Trophoblast cell (in vitro differentiated cells and primary cell): ENCODE measurements at regions not wholly inside any gene's neighbourhood (a gene's known extent, or its start where the extent isn't known, plus 50 kb on each side); places are given as distances from the start of the nearest gene placed in this dataset.

Source experiments
- DNase-seq, 2 donors: peaks; one replicate each; pipeline ENCODE4 v3.0.0-alpha.2; 2016
- H2AFZ ChIP-seq: 2 replicates; pipeline ENCODE4 v1.6.1; 2013; ENCODE audit warnings: low read length, moderate library complexity, mild to moderate bottlenecking; ENCODE audit not compliant: insufficient read depth, poor library complexity
- H2AK5ac ChIP-seq: 2 replicates; pipeline ENCODE4 v1.6.1; 2013; ENCODE audit warnings: mild to moderate bottlenecking, low read length
- H2BK120ac ChIP-seq: 2 replicates; pipeline ENCODE4 v1.6.1; 2013; ENCODE audit warnings: low read length, mild to moderate bottlenecking, moderate library complexity; ENCODE audit not compliant: insufficient read depth, poor library complexity
- H2BK12ac ChIP-seq: 2 replicates; pipeline ENCODE4 v1.6.1; 2013; ENCODE audit warnings: mild to moderate bottlenecking, low read length, moderate library complexity
- H2BK5ac ChIP-seq: 2 replicates; pipeline ENCODE4 v1.6.1; 2013; ENCODE audit warnings: low read length, low read depth, moderate library complexity, mild to moderate bottlenecking; ENCODE audit not compliant: poor library complexity
- H3K14ac ChIP-seq: 2 replicates; pipeline ENCODE4 v1.6.1; 2013; ENCODE audit warnings: mild to moderate bottlenecking, low read length
- H3K18ac ChIP-seq: 2 replicates; pipeline ENCODE4 v1.6.1; 2013; ENCODE audit warnings: mild to moderate bottlenecking, low read length
- H3K23ac ChIP-seq: 2 replicates; pipeline ENCODE4 v1.6.1; 2013; ENCODE audit warnings: low read length
- H3K27ac ChIP-seq: 2 replicates; pipeline ENCODE4 v1.5.1; 2013; ENCODE audit warnings: low read depth, mild to moderate bottlenecking, inconsistent platforms, low read length, moderate library complexity
- H3K27me3 ChIP-seq: 2 replicates; pipeline ENCODE4 v1.6.1; 2013; ENCODE audit warnings: inconsistent platforms, mild to moderate bottlenecking, low read length, moderate library complexity; ENCODE audit not compliant: insufficient read depth
- H3K36me3 ChIP-seq, 2 experiments: 1 replicate in 1 of 2; 2 replicates in 1 of 2; pipeline ENCODE4 v1.6.1; 2013; ENCODE audit warnings: low read length in 2 of 2, mild to moderate bottlenecking in 2 of 2, moderate library complexity in 1 of 2; ENCODE audit not compliant: insufficient read depth in 2 of 2, control insufficient read depth in 1 of 2
- H3K4ac ChIP-seq: 2 replicates; pipeline ENCODE4 v1.6.1; 2013; ENCODE audit warnings: low read depth, mild to moderate bottlenecking, low read length, moderate library complexity
- H3K4me1 ChIP-seq, 2 experiments: 1 replicate in 1 of 2; 2 replicates in 1 of 2; pipeline ENCODE4 v1.6.1; 2013; ENCODE audit warnings: low read length in 2 of 2, mild to moderate bottlenecking in 2 of 2, moderate library complexity in 1 of 2; ENCODE audit not compliant: insufficient read depth in 2 of 2, control insufficient read depth in 1 of 2
- H3K4me2 ChIP-seq: 2 replicates; pipeline ENCODE4 v1.6.1; 2013; ENCODE audit warnings: inconsistent platforms, mild to moderate bottlenecking, low read length, moderate library complexity
- H3K4me3 ChIP-seq: 2 replicates; pipeline ENCODE4 v1.5.1; 2013; ENCODE audit warnings: mild to moderate bottlenecking, low read depth, low read length, inconsistent platforms
- H3K79me1 ChIP-seq: one replicate; pipeline ENCODE4 v1.6.1; 2013; ENCODE audit warnings: low read length
- H3K79me2 ChIP-seq: 2 replicates; pipeline ENCODE4 v1.6.1; 2013; ENCODE audit warnings: low read length, mild to moderate bottlenecking; ENCODE audit not compliant: control insufficient read depth, insufficient read depth, poor library complexity
- H3K9ac ChIP-seq: 2 replicates; pipeline ENCODE4 v1.6.1; 2013; ENCODE audit warnings: mild to moderate bottlenecking, low read length
- H3K9me3 ChIP-seq: 2 replicates; pipeline ENCODE4 v1.6.1; 2013; ENCODE audit warnings: low read depth, mild to moderate bottlenecking, control low read depth, inconsistent platforms, low read length; ENCODE audit not compliant: insufficient read depth
- H4K12ac ChIP-seq: 2 replicates; pipeline ENCODE4 v1.6.1; 2013; ENCODE audit warnings: low read depth, mild to moderate bottlenecking, low read length, moderate library complexity
- H4K8ac ChIP-seq: 2 replicates; pipeline ENCODE4 v1.6.1; 2013; ENCODE audit warnings: low read depth, mild to moderate bottlenecking, low read length, moderate library complexity
- H4K91ac ChIP-seq: one replicate; pipeline ENCODE4 v1.6.1; 2013; ENCODE audit warnings: low read depth, mild to moderate bottlenecking, low read length, moderate library complexity
- WGBS: extraction: QIAGEN DNeasy Blood & Tissue Kit; methylation state at CpG from one replicate; pipeline ENCODE4 v1.1.7; 2013; ENCODE audit warnings: missing lambda C conversion rate; ENCODE audit not compliant: insufficient read length, insufficient coverage; ENCODE audit errors: extremely low coverage; 5-methylcytosine and 5-hydroxymethylcytosine counted together

- Histone ChIP-seq H2AK5ac (no peak overlapping the region), H4K8ac (no peak overlapping the region), H3K18ac (no peak overlapping the region), H3K4me1 (no peaks in the 10 kb centered on the region), H4K12ac (no peak overlapping the region), H3K23ac (no peak overlapping the region), H3K27me3 (no peaks in the 10 kb centered on the region), H3K4me3 (no peak overlapping the region), H2BK12ac (no peak overlapping the region), H4K91ac (no peak overlapping the region), H3K79me2 (no peaks in the 10 kb centered on the region), H3K27ac (no peak overlapping the region), H3K4me2 (no peak overlapping the region), H2BK5ac (no peak overlapping the region), H2BK120ac (no peak overlapping the region), H3K9me3 (no peaks in the 10 kb centered on the region), H3K4ac (no peak overlapping the region), H3K36me3 (no peaks in the 10 kb centered on the region), H3K79me1 (no peaks in the 10 kb centered on the region), H2AFZ (no peak overlapping the region), H3K14ac (no peak overlapping the region), H3K9ac (no peak overlapping the region)
- no CpG with 5 or more reads among the region's 2 CpGs for WGBS
- DNase-seq: no peak
Measured at GRCh38 chr4:174069848-174070330, 213.6 kb downstream of the FBXO8 start.

GRCh38 chr4:174066611-174067205, 216.8 kb downstream of the FBXO8 start:
- no peaks in the 10 kb centered on the region for H3K4me1 ChIP-seq
- no peak overlapping the region for H3K23ac ChIP-seq
- H2AFZ ChIP-seq: no peak overlapping the region
- no peak overlapping the region for H2BK120ac ChIP-seq
- H3K79me2 ChIP-seq: no peaks in the 10 kb centered on the region
- peaks cover 0 to 3% of the 10 kb centered on the region in 2 experiments for H3K36me3 ChIP-seq
- H3K27me3 ChIP-seq: no peaks in the 10 kb centered on the region
- H4K91ac ChIP-seq: no peak overlapping the region
- H3K4me2 ChIP-seq: no peak overlapping the region
- no peak overlapping the region for H4K12ac ChIP-seq
- no CpG with 5 or more reads among the region's 3 CpGs for WGBS
- no peak overlapping the region for H3K4ac ChIP-seq
- H2AK5ac ChIP-seq: no peak overlapping the region
- H2BK5ac ChIP-seq: no peak overlapping the region
- H3K27ac ChIP-seq: no peak overlapping the region
- no peak overlapping the region for H3K18ac ChIP-seq
- no peak overlapping the region for H3K14ac ChIP-seq
- H3K79me1 ChIP-seq: no peaks in the 10 kb centered on the region
- no peak overlapping the region for H4K8ac ChIP-seq
- H3K4me3 ChIP-seq: no peak overlapping the region
- no peak overlapping the region for H2BK12ac ChIP-seq
- DNase-seq: no peak
- H3K9ac ChIP-seq: no peak overlapping the region
- H3K9me3 ChIP-seq: no peaks in the 10 kb centered on the region

GRCh38 chr4:174062831-174063230, 220.6 kb downstream of the FBXO8 start:
- DNase-seq: no peak
- Histone ChIP-seq H4K12ac (no peak overlapping the region), H3K23ac (no peak overlapping the region), H3K27ac (no peak overlapping the region), H3K79me1 (no peaks in the 10 kb centered on the region), H3K14ac (no peak overlapping the region), H3K4me2 (no peak overlapping the region), H3K18ac (no peak overlapping the region), H3K36me3 (peaks cover 0 to 3% of the 10 kb centered on the region in 2 experiments), H2AK5ac (no peak overlapping the region), H3K79me2 (no peaks in the 10 kb centered on the region), H3K4me1 (no peaks in the 10 kb centered on the region), H3K9ac (no peak overlapping the region), H4K8ac (no peak overlapping the region), H4K91ac (no peak overlapping the region), H2BK5ac (no peak overlapping the region), H2AFZ (no peak overlapping the region), H3K9me3 (peaks cover 2% of the 10 kb centered on the region), H3K4ac (no peak overlapping the region), H3K4me3 (no peak overlapping the region), H3K27me3 (no peaks in the 10 kb centered on the region), H2BK120ac (no peak overlapping the region), H2BK12ac (no peak overlapping the region)

GRCh38 chr4:174061026-174061425, 222.4 kb downstream of the FBXO8 start:
- H4K12ac ChIP-seq: no peak overlapping the region
- H3K27ac ChIP-seq: no peak overlapping the region
- H3K9ac ChIP-seq: no peak overlapping the region
- H2BK5ac ChIP-seq: no peak overlapping the region
- H3K79me2 ChIP-seq: no peaks in the 10 kb centered on the region
- H3K14ac ChIP-seq: no peak overlapping the region
- no peak overlapping the region for H2BK120ac ChIP-seq
- H3K23ac ChIP-seq: no peak overlapping the region
- H3K4me3 ChIP-seq: no peak overlapping the region
- H3K4me2 ChIP-seq: no peak overlapping the region
- no peaks in the 10 kb centered on the region for H3K27me3 ChIP-seq
- H3K9me3 ChIP-seq: peaks cover 2% of the 10 kb centered on the region
- WGBS: no CpG with 5 or more reads among the region's 2 CpGs
- DNase-seq: no peak
- no peak overlapping the region for H4K8ac ChIP-seq
- peaks cover 0 to 3% of the 10 kb centered on the region in 2 experiments for H3K36me3 ChIP-seq
- H2AK5ac ChIP-seq: no peak overlapping the region
- H2BK12ac ChIP-seq: no peak overlapping the region
- H4K91ac ChIP-seq: no peak overlapping the region
- no peaks in the 10 kb centered on the region for H3K79me1 ChIP-seq
- H3K18ac ChIP-seq: no peak overlapping the region
- no peaks in the 10 kb centered on the region for H3K4me1 ChIP-seq
- H2AFZ ChIP-seq: no peak overlapping the region
- H3K4ac ChIP-seq: no peak overlapping the region
